ENCODE measurements at regions not wholly inside any gene's neighbourhood (a gene's known extent, or its start where the extent isn't known, plus 50 kb on each side); places are given as distances from the start of the nearest gene placed in this dataset.

- TF ChIP-seq TCF12 (IDR thresholded peaks at IDR 0.05; ENCODE audit: low read depth) (no peak), CEBPB (IDR thresholded peaks at IDR 0.05) (no peak), TAF1 (IDR thresholded peaks at IDR 0.05; ENCODE audit: low read depth) (no peak), RAD21 (IDR thresholded peaks at IDR 0.05; ENCODE audit: low read depth) (no peak), EP300 (IDR thresholded peaks at IDR 0.05; ENCODE audit: borderline replicate concordance) (no peak), FOXM1 (IDR thresholded peaks at IDR 0.05; ENCODE audit: borderline replicate concordance, low read depth) (no peak), CREB1 (IDR thresholded peaks at IDR 0.05; ENCODE audit: low read depth) (no peak), TEAD4 (IDR thresholded peaks at IDR 0.05) (no peak)
- TF ChIP-seq, protein P1, sequence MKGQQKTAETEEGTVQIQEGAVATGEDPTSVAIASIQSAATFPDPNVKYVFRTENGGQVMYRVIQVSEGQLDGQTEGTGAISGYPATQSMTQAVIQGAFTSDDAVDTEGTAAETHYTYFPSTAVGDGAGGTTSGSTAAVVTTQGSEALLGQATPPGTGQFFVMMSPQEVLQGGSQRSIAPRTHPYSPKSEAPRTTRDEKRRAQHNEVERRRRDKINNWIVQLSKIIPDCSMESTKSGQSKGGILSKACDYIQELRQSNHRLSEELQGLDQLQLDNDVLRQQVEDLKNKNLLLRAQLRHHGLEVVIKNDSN (IDR thresholded peaks at IDR 0.05) = no peak
- TF ChIP-seq, protein P2, sequence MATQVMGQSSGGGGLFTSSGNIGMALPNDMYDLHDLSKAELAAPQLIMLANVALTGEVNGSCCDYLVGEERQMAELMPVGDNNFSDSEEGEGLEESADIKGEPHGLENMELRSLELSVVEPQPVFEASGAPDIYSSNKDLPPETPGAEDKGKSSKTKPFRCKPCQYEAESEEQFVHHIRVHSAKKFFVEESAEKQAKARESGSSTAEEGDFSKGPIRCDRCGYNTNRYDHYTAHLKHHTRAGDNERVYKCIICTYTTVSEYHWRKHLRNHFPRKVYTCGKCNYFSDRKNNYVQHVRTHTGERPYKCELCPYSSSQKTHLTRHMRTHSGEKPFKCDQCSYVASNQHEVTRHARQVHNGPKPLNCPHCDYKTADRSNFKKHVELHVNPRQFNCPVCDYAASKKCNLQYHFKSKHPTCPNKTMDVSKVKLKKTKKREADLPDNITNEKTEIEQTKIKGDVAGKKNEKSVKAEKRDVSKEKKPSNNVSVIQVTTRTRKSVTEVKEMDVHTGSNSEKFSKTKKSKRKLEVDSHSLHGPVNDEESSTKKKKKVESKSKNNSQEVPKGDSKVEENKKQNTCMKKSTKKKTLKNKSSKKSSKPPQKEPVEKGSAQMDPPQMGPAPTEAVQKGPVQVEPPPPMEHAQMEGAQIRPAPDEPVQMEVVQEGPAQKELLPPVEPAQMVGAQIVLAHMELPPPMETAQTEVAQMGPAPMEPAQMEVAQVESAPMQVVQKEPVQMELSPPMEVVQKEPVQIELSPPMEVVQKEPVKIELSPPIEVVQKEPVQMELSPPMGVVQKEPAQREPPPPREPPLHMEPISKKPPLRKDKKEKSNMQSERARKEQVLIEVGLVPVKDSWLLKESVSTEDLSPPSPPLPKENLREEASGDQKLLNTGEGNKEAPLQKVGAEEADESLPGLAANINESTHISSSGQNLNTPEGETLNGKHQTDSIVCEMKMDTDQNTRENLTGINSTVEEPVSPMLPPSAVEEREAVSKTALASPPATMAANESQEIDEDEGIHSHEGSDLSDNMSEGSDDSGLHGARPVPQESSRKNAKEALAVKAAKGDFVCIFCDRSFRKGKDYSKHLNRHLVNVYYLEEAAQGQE (IDR thresholded peaks at IDR 0.05; ENCODE audit: low read depth) = no peak
Observed at GRCh38 chr1:229788004-229788403, 162.0 kb downstream of the URB2 start.
